HG02840 (cell line): ENCODE measurements at regions not wholly inside any gene's neighbourhood (a gene's known extent, or its start where the extent isn't known, plus 50 kb on each side); places are given as distances from the start of the nearest gene placed in this dataset.

ENCODE experiments used
- ATAC-seq: cut with Tn5 transposase; IDR thresholded peaks from one replicate; pipeline ENCODE4 v1.9.1; 2021; ENCODE audit warnings: mild to moderate bottlenecking, moderate library complexity, moderate number of reproducible peaks; ENCODE audit not compliant: unreplicated experiment, low FRiP score

GRCh38 chr13:90382425-90382824 lies 965.1 kb upstream of the MIR17HG start:
- no peak for ATAC-seq

- ATAC-seq: no peak
Measured at GRCh38 chr13:90385781-90386489, 961.6 kb upstream of the MIR17HG start.

- ATAC-seq: no peak
Measured at GRCh38 chr13:90388887-90389452, 958.5 kb upstream of the MIR17HG start.

GRCh38 chr13:90389537-90389936 lies 958.0 kb upstream of the MIR17HG start:
- ATAC-seq: no peak

GRCh38 chr13:90393408-90393807 lies 954.1 kb upstream of the MIR17HG start:
- no peak for ATAC-seq

GRCh38 chr13:90395348-90395747 lies 952.1 kb upstream of the MIR17HG start:
- ATAC-seq: no peak

GRCh38 chr13:90395846-90396245 lies 951.6 kb upstream of the MIR17HG start:
- ATAC-seq: no peak

GRCh38 chr13:90396266-90396665 lies 951.2 kb upstream of the MIR17HG start:
- ATAC-seq: no peak

GRCh38 chr13:90397503-90397902 lies 950.0 kb upstream of the MIR17HG start:
- no peak for ATAC-seq

- ATAC-seq: no peak
Measured at GRCh38 chr13:90400372-90400771, 947.1 kb upstream of the MIR17HG start.

- ATAC-seq: no peak
Measured at GRCh38 chr13:90401150-90401549, 946.3 kb upstream of the MIR17HG start.

- no peak for ATAC-seq
Measured at GRCh38 chr13:90402102-90402501, 945.4 kb upstream of the MIR17HG start.

- no peak for ATAC-seq
Measured at GRCh38 chr13:90402613-90403012, 944.9 kb upstream of the MIR17HG start.

GRCh38 chr13:90403330-90404082 lies 944.0 kb upstream of the MIR17HG start:
- no peak for ATAC-seq

- no peak for ATAC-seq
Measured at GRCh38 chr13:90405301-90405700, 942.2 kb upstream of the MIR17HG start.

- ATAC-seq: no peak
Measured at GRCh38 chr13:90412980-90413379, 934.5 kb upstream of the MIR17HG start.

- ATAC-seq: no peak
Measured at GRCh38 chr13:90413548-90413947, 933.9 kb upstream of the MIR17HG start.

GRCh38 chr13:90414691-90415596 lies 932.5 kb upstream of the MIR17HG start:
- ATAC-seq: no peak

GRCh38 chr13:90415902-90416301 lies 931.6 kb upstream of the MIR17HG start:
- no peak for ATAC-seq

- ATAC-seq: no peak
Measured at GRCh38 chr13:90416519-90416918, 931.0 kb upstream of the MIR17HG start.

- ATAC-seq: no peak
Measured at GRCh38 chr13:90416938-90417337, 930.5 kb upstream of the MIR17HG start.
